Stimulated activated CD4-positive, alpha-beta T cell treated with anti-CD3 and anti-CD28 coated beads, Interleukin-2, amount 100 ng/mL, for 4 hours (primary cell): ENCODE measurements at regions not wholly inside any gene's neighbourhood (a gene's known extent, or its start where the extent isn't known, plus 50 kb on each side); places are given as distances from the start of the nearest gene placed in this dataset.

Experiments
- DNase-seq: peaks from one replicate; pipeline ENCODE4 v3.0.0-alpha.2; 2020; ENCODE audit warnings: low read depth

DNA sequence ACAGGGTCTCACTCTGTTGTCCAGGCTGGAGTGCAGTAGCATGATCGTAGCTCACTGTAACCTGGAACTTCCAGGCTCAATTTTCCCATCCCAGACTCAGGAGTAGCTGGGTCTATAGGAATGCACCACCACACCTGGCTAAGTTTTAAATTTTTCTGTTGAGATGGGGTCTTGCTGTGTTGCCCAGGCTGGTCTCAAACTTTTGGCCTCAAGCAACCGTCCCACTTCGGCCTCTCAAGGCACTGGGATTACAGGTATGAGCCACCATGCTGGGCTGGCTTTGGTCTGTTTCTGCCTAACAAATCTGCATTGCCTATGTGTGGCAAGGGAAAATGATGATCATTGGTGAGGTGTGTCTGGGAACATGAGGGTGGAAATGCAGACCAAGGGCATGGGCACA is 59.3 kb upstream of the CLMP start:
- no peak for DNase-seq

DNA sequence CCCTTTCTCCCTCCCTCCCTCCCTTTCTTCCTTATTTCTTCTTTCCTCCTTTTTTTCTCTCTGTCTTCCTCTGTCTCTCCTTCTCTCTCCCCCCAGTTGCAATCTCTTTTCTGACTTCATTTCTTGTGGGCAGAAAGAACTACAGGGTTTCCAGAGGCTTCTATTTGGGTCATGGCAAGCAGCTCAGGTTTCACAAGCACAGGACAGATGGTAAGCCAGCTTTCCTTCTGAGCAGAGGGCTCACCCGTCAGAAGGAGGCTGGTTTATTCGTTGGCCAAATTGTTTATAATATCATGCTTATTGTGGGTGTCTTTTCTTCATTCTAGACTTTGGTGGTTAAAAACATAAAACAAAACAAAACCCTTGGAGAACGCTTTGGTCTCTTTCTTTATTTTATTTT is 58.9 kb upstream of the CLMP start:
- DNase-seq, result no peak

- no peak for DNase-seq
Observed at GRCh38 chr11:123253223-123253622, 58.2 kb upstream of the CLMP start.

GRCh38 chr11:123251657-123252344 is 56.8 kb upstream of the CLMP start:
- DNase-seq, result no peak

DNA sequence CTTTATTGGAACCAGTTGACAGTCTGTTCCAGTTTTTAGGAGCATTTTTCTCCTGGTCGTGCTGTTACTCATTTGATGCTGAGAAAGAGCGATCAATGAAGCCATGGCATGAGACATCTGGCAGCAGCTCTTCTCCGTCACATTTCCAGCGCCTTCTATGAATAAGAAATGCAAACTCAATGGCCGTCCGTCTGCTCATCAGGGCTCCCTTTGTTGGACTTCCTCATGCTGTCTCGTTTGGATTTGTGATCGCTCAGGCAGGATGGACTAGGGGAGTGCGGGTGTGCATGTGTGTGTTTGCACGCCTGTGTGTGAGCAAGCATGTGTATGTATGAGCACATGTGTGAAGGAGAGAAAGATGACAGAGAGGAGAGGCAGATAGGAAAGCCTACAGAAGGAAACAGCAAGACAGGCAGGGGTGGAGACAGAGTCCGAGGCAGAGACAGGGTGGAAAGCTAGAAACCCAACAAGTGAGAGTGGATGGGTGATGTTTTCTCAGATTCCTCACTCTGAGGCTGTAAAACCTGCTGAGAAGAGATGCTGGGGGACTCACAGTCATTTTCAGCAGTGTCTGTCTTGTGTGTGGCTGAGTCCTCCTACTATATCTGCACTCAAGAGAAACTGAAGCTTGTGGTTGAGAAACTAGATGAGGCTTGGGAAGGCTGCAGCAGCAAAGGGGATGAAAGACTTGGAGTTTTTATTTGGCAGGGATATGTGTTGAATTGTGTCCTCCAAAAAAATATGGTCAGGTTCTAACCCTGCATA is 56.0 kb upstream of the CLMP start:
- DNase-seq, result no peak

DNA sequence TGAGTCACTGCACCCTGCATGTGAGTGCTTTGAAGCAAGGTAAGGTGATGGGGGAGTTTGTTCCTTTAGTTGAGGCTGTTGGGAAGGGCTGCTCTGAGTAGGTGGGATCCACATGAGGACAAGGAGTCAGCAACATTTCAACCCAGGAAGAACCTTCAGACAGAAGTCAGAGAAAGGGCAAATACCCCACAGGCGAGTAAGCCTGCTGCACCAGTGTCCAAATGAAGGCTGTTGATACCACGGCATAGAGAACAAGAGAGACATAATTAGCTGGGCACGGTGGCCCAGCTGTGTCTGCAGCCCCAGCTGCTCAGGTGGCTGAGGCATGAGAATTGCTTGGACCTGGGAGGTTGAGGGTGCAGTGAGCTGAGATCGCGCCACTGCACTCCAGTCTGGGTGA is 54.3 kb upstream of the CLMP start:
- DNase-seq, result no peak

DNA sequence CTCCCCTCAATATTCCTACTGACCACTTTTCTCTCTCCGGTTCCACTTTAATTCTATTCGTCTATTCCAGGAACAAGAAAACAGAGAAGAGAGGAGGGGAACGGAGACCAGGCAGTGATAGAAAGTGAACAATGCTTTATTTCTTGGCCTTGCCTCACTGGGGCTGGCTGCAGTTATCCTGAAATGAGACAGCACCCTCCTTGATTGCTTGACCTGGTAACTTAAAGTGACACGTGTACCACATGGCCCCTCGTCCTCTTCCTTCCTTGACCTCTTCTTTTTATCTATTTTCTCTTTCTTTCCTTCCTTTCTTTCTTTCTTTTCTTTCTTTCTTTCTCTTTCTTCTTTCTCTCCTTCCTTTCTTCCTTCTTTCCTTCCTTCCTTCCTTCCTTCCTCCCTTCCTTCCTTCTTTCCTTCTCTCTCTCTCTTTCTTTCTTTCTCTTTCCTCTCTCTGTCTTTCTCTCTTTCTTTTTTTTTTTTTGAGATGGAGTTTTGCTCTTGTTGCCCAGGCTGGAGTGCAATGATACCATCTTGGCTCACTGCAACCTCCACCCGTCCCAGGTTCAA is 52.8 kb upstream of the CLMP start:
- DNase-seq, result no peak

GRCh38 chr11:123247496-123247799 is 52.4 kb upstream of the CLMP start:
- DNase-seq, result no peak

GRCh38 chr11:123246749-123247495 is 51.9 kb upstream of the CLMP start:
- DNase-seq, result peak; percentile 72

DNA sequence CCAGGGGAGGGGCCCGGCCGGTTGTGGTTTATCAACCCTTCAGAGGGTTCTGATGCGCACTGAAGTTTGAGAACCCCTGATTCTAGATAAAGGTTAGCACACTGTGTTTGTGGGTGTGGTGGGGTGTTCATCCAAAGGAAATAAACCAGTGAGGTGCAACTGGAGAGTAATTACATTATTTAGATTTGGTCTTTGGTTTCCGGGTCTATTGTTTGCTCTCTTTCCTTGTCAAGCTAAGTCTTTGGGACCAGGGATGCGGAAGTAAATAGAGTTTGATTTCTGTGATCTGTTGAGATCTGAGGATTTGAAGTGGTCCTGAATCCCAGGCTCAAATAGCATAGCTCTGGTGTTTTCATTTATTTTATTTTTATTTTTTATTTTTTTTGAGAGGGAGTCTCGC is 50.5 kb upstream of the CLMP start:
- DNase-seq, result no peak
